GM12878 (cell line): ENCODE measurements at regions not wholly inside any gene's neighbourhood (a gene's known extent, or its start where the extent isn't known, plus 50 kb on each side); places are given as distances from the start of the nearest gene placed in this dataset.

ENCODE experiments used
- CBFB ChIP-seq: IDR thresholded peaks from 2 replicates; pipeline ENCODE4 v1.6.1; 2016; ENCODE audit warnings: antibody characterized with exemption, low read depth
- HDAC6 ChIP-seq: fragments of 200-600 bp; sonication (generic); IDR thresholded peaks from one replicate; pipeline ENCODE4 v1.8.0; 2017; ENCODE audit warnings: antibody characterized with exemption; ENCODE audit not compliant: unreplicated experiment
- IKZF2 ChIP-seq, 2 experiments: fragments of 450-650 bp; IDR thresholded peaks; 2 replicates each; pipeline ENCODE4 v1.6.1; 2017; ENCODE audit warnings: mild to moderate bottlenecking in 2 of 2, moderate library complexity in 2 of 2
- LARP7 ChIP-seq: fragments of 450-650 bp; IDR thresholded peaks from 2 replicates; pipeline ENCODE4 v1.6.1; 2017; ENCODE audit warnings: mild to moderate bottlenecking
- NFYA ChIP-seq: IDR thresholded peaks from 2 replicates; pipeline ENCODE4 v1.6.1; 2011; ENCODE audit warnings: low read depth, mild to moderate bottlenecking, low read length, improper control_type of control experiment, borderline replicate concordance
- PKNOX1 ChIP-seq: fragments of 450-650 bp; IDR thresholded peaks from 2 replicates; pipeline ENCODE4 v1.6.1; 2016; ENCODE audit warnings: mild to moderate bottlenecking
- PML ChIP-seq: IDR thresholded peaks from 2 replicates; pipeline ENCODE4 v1.6.1; 2012; ENCODE audit warnings: low read length, inconsistent platforms
- POLR2AphosphoS2 ChIP-seq: IDR thresholded peaks from 2 replicates; pipeline ENCODE4 v1.6.1; 2011; ENCODE audit warnings: low read depth, mild to moderate bottlenecking, low read length, improper control_type of control experiment, moderate library complexity
- SMC3 ChIP-seq: IDR thresholded peaks from 2 replicates; pipeline ENCODE4 v1.6.1; 2011; ENCODE audit warnings: low read length, improper control_type of control experiment, borderline replicate concordance
- TCF7 ChIP-seq: IDR thresholded peaks from 2 replicates; pipeline ENCODE4 v1.6.1; 2014; ENCODE audit warnings: antibody characterized with exemption, borderline replicate concordance

- TF ChIP-seq SMC3 (0 out of 2 replicates have a peak, but pooled peaks have one; percentile 9), TCF7 (peak; percentile 87), NFYA (no peak), CBFB (peak; percentile 89), IKZF2 (IDR thresholded peaks at IDR 0.05) (peak; percentile 81 to 89; a peak in 3 of 4 replicates), PML (peak; percentile 63; the same call in 1 of the 2 replicates), PKNOX1 (no peak), HDAC6 (no peak), POLR2AphosphoS2 (peak; percentile 46; the same call in 1 of the 2 replicates), LARP7 (no peak)
- TF ChIP-seq, all 136 proteins: peak for 32
Measured at GRCh38 chr17:77451245-77451893, 310.6 kb downstream of the SEC14L1 start (continued).
